HUDEP-2 (cell line): ENCODE measurements at regions not wholly inside any gene's neighbourhood (a gene's known extent, or its start where the extent isn't known, plus 50 kb on each side); places are given as distances from the start of the nearest gene placed in this dataset.
"Not testable (repeated sequence)": the region's sequence is repeated elsewhere in the genome, so short reads cannot be mapped to it uniquely, and the experiment has no call there.

ENCODE experiments used
- DNase-seq, 76 experiments: peaks; one replicate each; lab custom pipeline; 2025; ENCODE audit not compliant: unreplicated experiment in 76 of 76; lab: John Stamatoyannopoulos, UW

GRCh38 chr1:146654763-146655162 lies 283.4 kb upstream of the NBPF12 start:
- not testable (repeated sequence) for DNase-seq

GRCh38 chr1:146645978-146646604 lies 292.0 kb upstream of the NBPF12 start:
- not testable (repeated sequence) for DNase-seq

- not testable (repeated sequence) for DNase-seq
These were observed 296.6 kb upstream of the NBPF12 start for GRCh38 chr1:146641534-146641933.

- not testable (repeated sequence) for DNase-seq
These were observed 297.5 kb upstream of the NBPF12 start for GRCh38 chr1:146640671-146641070.

- not testable (repeated sequence) for DNase-seq
These were observed 307.8 kb upstream of the NBPF12 start for GRCh38 chr1:146630302-146630701.

- DNase-seq = not testable (repeated sequence)
These were observed 319.5 kb upstream of the NBPF12 start for GRCh38 chr1:146618582-146618981.

- DNase-seq = not testable (repeated sequence)
These were observed 333.4 kb upstream of the NBPF12 start for GRCh38 chr1:146604681-146605080.

- not testable (repeated sequence) for DNase-seq
These were observed 337.3 kb upstream of the NBPF12 start for GRCh38 chr1:146600720-146601307.

- not testable (repeated sequence) for DNase-seq
These were observed 338.2 kb upstream of the NBPF12 start for GRCh38 chr1:146599906-146600305.

GRCh38 chr1:146581229-146581628 lies 352.4 kb upstream of the NOTCH2NLA start:
- not testable (repeated sequence) for DNase-seq

GRCh38 chr1:146567541-146567940 lies 338.7 kb upstream of the NOTCH2NLA start:
- DNase-seq = not testable (repeated sequence)

- not testable (repeated sequence) for DNase-seq
These were observed 329.2 kb upstream of the NOTCH2NLA start for GRCh38 chr1:146558032-146558431.

GRCh38 chr1:146556405-146556804 lies 327.6 kb upstream of the NOTCH2NLA start:
- not testable (repeated sequence) for DNase-seq

GRCh38 chr1:146552414-146552813 lies 323.6 kb upstream of the NOTCH2NLA start:
- DNase-seq = not testable (repeated sequence)

GRCh38 chr1:146548684-146549083 lies 319.9 kb upstream of the NOTCH2NLA start:
- not testable (repeated sequence) for DNase-seq

- DNase-seq = not testable (repeated sequence)
These were observed 317.4 kb upstream of the NOTCH2NLA start for GRCh38 chr1:146546189-146546588.

- not testable (repeated sequence) for DNase-seq
These were observed 309.1 kb upstream of the NOTCH2NLA start for GRCh38 chr1:146537775-146538373.

GRCh38 chr1:146536028-146536427 lies 307.2 kb upstream of the NOTCH2NLA start:
- DNase-seq = not testable (repeated sequence)

- DNase-seq = not testable (repeated sequence)
These were observed 306.8 kb upstream of the NOTCH2NLA start for GRCh38 chr1:146535575-146535974.

GRCh38 chr1:146530958-146531357 lies 302.1 kb upstream of the NOTCH2NLA start:
- DNase-seq = not testable (repeated sequence)

GRCh38 chr1:146522812-146523211 lies 294.0 kb upstream of the NOTCH2NLA start:
- not testable (repeated sequence) for DNase-seq

- not testable (repeated sequence) for DNase-seq
These were observed 293.5 kb upstream of the NOTCH2NLA start for GRCh38 chr1:146522345-146522744.
